GM23338 (cell line): ENCODE measurements at regions not wholly inside any gene's neighbourhood (a gene's known extent, or its start where the extent isn't known, plus 50 kb on each side); places are given as distances from the start of the nearest gene placed in this dataset.

Experiments
- CTCF ChIP-seq, 2 experiments: fragments of 200-600 bp in 1 of 2; sonication (generic) in 1 of 2; conservative IDR thresholded peaks; 2 replicates each; pipeline versions ENCODE4 v1.5.1 to v1.6.1; 2016 to 2017; ENCODE audit warnings: antibody characterized with exemption in 2 of 2, low read depth in 2 of 2, mild to moderate bottlenecking in 2 of 2, moderate library complexity in 1 of 2
- ETS1 ChIP-seq: IDR thresholded peaks from 2 replicates; pipeline ENCODE4 v1.6.1; 2016; ENCODE audit warnings: antibody characterized with exemption
- EZH2 ChIP-seq: fragments of 200-600 bp; sonication (generic); IDR thresholded peaks from one replicate; pipeline ENCODE4 v1.8.0; 2017; ENCODE audit warnings: antibody characterized with exemption, mild to moderate bottlenecking, low read depth; ENCODE audit not compliant: unreplicated experiment
- EZH2phosphoT487 ChIP-seq: fragments of 200-600 bp; sonication (generic); IDR thresholded peaks from one replicate; pipeline ENCODE4 v1.8.1; 2018; ENCODE audit warnings: antibody characterized with exemption; ENCODE audit not compliant: unreplicated experiment
- JUNB ChIP-seq: IDR thresholded peaks from one replicate; pipeline ENCODE4 v1.6.1; 2016; ENCODE audit warnings: antibody characterized with exemption; ENCODE audit not compliant: unreplicated experiment
- NANOG ChIP-seq: IDR thresholded peaks from 2 replicates; pipeline ENCODE4 v1.6.1; 2016; ENCODE audit warnings: antibody characterized with exemption, borderline replicate concordance
- STAT1 ChIP-seq: IDR thresholded peaks from one replicate; pipeline ENCODE4 v1.6.1; 2016; ENCODE audit warnings: antibody characterized with exemption; ENCODE audit not compliant: unreplicated experiment
- ZNF331 ChIP-seq: fragments of 250-450 bp; sonication (Bioruptor Pico); IDR thresholded peaks from 2 replicates; pipeline ENCODE4 v1.5.0; 2020; ENCODE audit warnings: low read depth, mild to moderate bottlenecking, moderate library complexity
- ZNF462 ChIP-seq: fragments of 250-450 bp; sonication (Bioruptor Pico); IDR thresholded peaks from 2 replicates; pipeline ENCODE4 v1.5.0; 2020; ENCODE audit warnings: mild to moderate bottlenecking, moderate library complexity

- no peak for TF ChIP-seq ZNF462
- no peak for TF ChIP-seq CTCF (conservative IDR thresholded peaks at IDR 0.05; ENCODE audit: low read depth in 2 of 2)
- no peak for TF ChIP-seq ZNF331 (CRISPR knock-in tag)
- no peak for TF ChIP-seq JUNB
- TF ChIP-seq STAT1, result no peak
- no peak for TF ChIP-seq EZH2phosphoT487
- TF ChIP-seq ETS1, result no peak
- TF ChIP-seq NANOG, result no peak
- TF ChIP-seq EZH2, result no peak
These were observed 101.3 kb upstream of the SALL3 start (continued) for GRCh38 chr18:78878335-78878734.
